ENCODE measurements at regions not wholly inside any gene's neighbourhood (a gene's known extent, or its start where the extent isn't known, plus 50 kb on each side); places are given as distances from the start of the nearest gene placed in this dataset.
A peak's percentile ranks its signal among the peaks of the same experiment; 100 is the strongest.

DNA sequence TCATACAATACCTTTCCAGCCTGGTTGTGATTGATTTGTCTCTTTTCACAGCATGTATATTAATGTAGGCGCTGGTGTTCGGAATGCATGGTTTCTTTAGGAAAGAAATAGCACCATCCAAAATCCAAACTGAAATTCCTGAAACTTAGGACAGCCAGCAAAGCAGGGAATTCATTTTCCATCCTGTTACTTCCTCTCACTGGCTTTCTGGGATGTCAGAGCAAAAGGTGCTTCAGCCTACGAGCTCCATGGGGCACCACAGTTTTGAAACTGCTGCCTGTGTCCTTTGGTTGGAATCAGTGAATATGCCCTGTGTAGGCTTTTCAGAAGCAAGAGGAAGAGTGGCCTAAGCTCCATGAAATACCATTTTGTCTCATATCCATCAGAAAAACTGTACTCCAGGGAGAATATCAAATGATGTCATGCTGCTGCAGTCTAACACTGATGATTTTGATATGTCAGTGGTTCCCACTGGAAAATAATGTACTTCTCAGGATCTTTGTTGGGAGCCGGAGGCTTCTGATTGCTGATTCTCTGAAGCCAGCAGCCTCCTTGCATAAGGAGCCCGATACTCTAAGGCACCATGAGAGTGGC lies 117.8 kb upstream of the SERP2 start:
- DNase-seq (ENCODE audit: low spot score), result no peak

DNA sequence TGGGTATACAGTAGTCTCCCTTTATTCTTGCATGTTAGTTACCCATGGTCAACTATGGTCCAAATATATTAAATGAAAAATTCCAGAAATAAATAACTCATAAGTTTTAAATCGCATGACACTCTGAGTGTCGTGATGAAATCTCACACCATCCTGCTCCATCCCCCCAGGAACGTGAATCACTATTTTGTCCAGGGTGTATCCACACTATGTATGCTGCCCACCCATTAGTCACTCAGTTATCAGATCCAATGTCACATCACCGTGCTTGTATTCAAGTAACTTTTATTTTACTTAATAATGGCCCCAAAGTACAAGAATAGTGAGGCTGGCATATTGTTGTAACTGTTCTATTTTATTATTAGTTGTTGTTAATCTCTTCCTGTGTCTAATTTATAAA lies 115.8 kb upstream of the SERP2 start:
- DNase-seq (ENCODE audit: low spot score), result no peak

DNA sequence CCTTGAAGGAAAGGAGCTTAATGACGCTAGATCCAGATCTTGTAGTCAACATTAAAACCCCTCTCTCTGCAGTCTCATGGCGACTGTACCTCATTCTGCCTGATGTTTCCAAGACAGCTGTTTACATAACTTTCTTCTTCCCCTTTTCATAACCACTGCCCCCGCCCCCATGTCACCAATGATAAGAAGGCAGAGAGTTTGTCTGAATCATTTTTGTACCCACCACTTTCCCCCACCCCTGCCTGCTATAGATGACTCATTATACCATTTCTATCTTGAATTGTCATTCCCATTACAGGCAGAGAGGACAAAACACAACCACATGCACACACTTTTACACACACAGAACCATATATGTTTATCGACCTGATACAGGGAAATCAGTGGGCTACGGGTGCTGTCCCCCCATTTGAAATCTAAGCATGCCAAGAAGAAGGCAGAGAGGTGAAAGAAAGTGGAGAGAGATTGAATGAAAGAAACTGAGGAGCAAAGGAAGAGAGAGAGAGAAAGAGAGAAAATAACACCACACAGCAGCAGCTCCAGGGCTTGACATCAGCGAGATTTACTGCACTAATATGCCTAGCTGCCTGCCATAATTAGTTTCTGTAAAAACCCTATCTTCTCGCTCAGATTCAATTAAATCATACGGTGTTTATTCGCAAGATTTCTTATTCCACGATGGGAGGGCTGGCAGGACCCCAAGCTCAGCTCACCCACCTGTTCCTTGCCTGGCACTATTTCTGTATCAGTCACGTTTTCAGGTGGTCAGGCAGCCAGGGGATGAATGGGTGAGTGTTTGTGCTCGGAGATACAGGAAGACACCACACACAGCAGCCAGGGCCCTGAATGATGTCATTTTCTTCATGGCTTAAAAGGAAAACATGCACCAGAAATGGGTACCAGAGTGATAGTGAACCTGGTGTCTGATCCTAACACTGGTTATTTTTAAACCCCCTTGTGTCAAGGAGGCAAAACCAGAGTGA lies 114.3 kb upstream of the SERP2 start:
- DNase-seq (ENCODE audit: low spot score), result peak; percentile 44

DNA sequence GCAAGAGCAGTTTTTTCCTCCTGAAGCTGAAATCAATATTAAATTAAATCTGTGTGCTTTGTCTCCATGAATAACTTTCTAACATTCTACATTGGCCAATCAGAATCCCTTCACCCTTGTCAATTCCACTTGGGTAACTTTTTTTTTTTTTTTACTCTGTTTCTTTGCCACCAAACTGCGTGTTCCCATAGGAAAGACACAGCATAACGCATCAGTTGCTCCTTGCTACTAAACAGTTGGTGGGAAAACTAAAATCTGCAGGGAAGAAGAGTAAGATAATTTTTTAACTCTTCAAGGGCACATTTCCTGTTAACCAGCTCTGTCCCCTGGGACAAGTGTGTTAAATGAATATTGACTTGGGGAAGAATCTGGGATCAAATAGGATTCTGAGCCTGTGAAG lies 113.3 kb upstream of the SERP2 start:
- no peak for DNase-seq (ENCODE audit: low spot score)

DNA sequence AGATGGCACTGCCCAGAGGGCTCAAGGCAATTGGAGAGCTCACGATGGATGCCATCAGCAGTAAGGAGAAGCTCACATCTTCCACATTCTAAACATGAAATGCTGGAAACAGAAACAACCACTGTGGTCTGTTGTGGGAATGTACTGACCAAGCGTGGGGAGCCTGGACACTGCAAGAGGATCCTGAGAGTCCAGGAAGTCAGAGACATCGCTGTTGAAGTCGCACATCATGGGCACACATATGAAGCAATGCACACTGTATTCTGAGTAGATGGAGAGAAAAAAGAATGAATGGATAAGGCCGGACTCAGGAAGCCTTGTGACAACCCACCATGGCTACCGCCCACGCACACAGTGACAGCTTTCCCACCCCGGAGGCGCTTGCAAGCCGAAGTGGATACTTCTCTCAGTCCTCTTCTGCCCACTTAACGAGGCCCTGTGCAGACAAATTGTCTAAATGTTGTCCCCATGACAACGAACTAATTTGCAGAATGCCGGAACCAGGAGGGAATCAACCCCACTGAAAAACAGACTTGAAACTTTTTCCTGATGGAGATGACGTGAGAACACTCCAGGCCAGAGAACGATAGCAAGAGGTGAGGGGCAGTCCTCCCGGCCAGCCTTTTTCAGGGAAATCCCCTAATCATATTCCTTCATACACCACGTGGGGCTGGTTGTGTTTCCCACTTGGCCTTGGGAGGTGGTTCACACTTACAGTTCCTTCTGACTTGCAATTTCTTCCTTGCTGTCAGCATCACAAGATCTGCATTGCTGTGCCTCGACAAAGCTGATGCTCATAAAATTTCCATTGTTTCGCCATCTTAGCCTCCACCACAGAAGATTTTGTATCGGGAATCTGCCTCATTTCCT lies 109.6 kb upstream of the SERP2 start:
- no peak for DNase-seq (ENCODE audit: low spot score)

DNA sequence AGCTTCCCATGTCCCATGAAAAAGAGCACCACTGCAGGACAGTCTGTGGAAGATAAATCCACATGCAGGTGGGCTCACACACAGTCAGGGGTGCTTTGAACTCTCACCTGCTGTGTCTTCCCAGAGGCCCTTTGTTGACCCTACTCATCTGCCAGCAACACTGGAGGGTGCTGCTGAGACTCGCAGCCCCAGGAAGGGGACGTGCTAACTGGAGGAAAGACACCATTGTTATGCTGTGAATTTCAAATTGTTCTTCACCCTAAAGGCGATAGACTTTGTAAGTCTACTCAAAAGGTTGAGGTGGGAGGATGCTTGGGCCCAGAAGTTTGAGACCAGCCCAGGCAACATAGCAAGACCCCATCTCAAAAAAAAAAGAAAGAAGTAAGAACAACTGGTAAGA lies 107.3 kb upstream of the SERP2 start:
- no peak for DNase-seq (ENCODE audit: low spot score)

DNA sequence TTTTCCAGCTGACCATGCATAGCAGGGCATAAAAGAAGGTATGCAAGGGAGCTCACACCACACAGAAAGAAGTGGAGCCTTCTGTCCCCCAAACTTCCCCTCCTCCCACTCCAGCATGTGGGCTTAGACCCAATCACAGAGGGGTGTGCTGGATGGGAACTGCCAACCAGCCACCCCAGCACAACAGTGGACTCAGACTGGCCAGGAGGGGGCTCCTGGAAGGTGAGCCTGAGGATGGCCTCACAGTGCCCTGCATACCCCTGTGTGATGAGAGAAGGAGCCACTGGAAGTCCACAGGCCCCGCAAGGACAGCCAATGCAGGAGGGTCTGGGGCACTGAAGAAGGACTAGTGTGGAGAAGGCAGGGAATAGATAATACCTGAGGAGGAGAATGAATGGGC lies 106.9 kb upstream of the SERP2 start:
- no peak for DNase-seq (ENCODE audit: low spot score)

DNA sequence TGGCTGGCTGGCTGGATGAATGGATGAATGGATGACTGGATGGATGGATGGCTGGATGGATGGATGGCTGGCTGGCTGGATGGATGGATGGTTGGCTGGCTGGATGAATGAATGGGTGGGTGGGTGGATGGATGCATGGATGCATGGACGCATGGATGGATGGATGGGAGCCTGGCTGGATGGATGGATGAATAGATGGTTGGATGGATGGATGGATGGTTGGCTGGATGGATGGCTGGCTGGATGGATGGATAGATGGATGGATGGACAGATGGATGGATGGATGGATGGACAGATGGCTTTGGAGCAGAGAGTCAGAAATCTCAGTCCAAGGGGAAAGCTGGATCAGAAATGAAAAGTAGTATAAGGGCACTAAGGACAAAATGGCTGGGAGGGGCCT lies 106.4 kb upstream of the SERP2 start:
- DNase-seq (ENCODE audit: low spot score), result no peak

DNA sequence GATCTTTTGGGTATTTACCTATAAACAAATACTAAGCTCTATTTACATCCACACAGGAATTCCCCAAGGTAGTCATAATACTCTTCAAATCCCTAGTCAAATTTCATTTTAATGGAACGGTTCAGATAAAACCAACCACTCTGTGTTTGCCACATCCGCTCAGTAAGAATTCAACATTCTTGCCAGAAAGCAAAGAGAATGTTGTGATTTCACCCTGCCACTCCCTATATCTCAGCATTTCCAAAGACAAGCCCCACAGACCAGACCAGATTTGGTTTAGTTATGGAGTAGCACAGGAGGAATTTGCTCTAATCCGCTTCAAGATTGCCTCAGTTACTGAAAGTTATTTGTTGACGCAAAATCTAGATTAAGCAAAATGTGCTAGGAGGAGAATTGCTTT lies 105.6 kb upstream of the SERP2 start:
- no peak for DNase-seq (ENCODE audit: low spot score)

DNA sequence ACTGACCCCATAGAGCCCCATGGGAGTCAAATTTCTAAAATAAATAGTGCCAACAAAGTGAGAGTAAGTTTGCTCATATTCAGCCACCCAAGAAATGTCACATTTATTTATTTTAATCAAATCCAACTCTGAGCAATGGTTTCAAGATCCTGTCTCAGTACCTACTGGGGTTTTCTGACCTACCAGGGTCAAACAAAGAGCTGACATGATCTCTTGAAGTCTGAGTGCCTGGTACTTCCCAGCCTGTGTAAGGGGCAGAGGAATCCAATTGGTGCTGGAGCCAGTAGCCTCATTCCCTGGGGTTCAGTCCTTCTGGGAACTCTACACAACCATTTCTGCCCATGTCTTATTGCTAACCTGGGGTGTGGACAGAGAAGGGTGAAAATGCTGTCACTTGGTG lies 104.6 kb upstream of the SERP2 start:
- no peak for DNase-seq (ENCODE audit: low spot score)

DNA sequence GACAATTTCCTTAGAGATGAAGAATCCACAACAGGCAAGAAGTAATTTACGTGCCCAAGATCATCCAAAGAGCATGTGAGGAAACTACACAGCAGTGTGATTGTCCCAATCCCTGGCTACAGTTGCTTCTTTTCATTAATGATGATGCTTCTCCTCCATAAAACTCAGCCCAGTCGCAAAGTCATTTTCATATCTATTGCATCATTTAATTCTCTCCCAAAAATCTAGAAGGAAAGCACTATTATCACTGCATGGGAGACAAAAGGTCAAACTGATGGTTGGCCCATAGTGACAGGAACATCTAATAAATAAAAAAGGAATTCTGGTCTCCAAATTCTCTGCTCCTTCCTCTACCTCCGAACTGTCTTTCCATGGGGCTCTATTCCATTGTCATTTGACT lies 103.5 kb upstream of the SERP2 start:
- no peak for DNase-seq (ENCODE audit: low spot score)

DNA sequence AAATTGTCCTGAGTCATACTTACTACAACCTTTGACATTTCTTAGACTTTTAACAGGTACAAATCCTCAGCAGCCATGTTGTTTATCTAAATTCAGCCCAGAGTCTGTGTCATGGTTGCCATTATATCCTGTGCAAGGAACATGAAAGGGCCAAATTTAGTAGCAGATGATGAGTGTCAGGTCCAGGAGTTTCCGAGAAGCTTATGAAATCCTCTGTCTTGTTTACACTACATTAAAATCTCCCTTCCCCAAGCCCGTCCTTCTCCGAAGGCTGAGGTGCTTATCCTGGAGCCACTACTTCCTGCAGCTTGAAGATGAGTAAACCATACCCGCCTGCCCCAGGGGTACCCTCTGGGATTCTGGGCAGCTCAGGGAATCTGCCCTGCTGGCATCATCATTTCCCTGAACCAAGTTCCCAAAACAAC lies 102.6 kb upstream of the SERP2 start:
- DNase-seq (ENCODE audit: low spot score), result no peak

DNA sequence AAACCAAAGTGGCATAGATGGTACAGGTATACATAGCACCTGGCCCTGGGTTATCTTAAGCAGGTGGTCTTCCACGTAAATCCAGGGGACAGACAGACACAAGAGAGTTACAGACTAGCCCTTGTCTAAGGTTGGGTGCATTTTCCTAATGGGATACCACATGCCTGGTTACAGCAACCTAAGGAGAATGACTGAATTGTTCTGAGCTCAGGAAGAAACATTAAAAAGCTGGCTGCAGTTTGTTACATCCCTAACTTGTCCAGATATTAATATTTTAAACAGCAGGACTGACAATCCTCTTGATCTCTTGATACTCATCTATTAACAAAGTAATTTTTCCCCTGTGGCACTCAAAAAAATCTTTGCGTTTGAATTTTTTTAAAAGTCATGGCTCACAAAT lies 102.2 kb upstream of the SERP2 start:
- no peak for DNase-seq (ENCODE audit: low spot score)

DNA sequence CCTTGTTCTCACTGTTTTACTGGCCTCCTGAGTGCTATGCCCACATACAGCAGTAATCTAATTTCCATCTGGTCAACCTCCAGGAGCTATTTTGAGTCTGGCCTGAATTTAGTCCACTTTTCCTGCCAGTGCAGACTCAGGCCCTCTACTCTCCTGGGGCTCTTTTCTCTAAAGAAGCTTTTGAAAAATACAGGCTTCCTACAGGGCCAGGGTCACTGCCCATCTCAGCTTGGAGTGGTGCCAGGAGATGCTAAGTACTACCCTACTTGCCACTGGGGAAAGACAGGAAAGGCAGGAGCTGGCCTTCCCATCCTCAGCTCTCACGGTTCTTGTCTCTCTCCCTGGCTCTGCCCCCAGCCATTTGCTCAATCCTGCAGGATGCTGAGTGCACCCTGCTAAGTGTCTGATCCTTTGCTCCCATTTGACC lies 101.7 kb upstream of the SERP2 start:
- no peak for DNase-seq (ENCODE audit: low spot score)

DNA sequence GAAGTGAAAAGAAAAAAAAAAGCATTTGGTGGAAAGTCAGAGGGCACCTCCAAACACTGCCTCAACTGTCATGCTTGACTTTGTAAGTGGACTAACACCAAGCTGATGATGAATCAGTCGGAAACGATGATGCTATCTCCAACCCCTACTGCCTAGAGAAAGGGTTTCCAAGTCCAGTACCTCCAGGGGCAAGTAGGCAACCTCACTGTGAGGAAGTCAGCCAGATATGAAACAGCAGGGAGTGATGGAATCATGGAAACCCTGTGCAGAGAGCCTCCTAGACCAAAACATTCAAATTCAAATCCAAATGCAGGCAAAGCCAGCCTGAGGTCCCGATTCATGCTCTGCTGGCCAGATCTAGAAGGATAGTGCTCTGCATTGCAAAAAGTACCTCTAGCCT lies 100.9 kb upstream of the SERP2 start:
- DNase-seq (ENCODE audit: low spot score), result no peak

DNA sequence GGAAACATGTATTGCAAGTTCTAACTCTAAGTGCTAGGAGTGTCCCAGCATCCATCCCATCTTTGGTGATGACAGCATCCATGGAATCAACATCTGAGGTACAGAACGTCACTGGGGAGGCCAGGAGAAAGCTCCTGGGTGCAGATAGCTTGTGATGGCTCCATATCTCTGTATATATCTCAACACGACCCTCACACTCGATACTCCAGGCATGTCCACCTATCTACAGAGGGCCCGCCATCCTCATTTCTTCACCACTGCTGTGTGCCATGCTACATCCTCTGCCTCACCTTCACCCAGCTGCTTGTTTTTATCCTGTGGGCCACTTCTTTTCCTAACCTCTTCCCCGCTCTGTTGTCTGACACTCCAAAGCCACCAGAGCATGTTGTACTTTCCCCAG lies 100.4 kb upstream of the SERP2 start:
- no peak for DNase-seq (ENCODE audit: low spot score)

DNA sequence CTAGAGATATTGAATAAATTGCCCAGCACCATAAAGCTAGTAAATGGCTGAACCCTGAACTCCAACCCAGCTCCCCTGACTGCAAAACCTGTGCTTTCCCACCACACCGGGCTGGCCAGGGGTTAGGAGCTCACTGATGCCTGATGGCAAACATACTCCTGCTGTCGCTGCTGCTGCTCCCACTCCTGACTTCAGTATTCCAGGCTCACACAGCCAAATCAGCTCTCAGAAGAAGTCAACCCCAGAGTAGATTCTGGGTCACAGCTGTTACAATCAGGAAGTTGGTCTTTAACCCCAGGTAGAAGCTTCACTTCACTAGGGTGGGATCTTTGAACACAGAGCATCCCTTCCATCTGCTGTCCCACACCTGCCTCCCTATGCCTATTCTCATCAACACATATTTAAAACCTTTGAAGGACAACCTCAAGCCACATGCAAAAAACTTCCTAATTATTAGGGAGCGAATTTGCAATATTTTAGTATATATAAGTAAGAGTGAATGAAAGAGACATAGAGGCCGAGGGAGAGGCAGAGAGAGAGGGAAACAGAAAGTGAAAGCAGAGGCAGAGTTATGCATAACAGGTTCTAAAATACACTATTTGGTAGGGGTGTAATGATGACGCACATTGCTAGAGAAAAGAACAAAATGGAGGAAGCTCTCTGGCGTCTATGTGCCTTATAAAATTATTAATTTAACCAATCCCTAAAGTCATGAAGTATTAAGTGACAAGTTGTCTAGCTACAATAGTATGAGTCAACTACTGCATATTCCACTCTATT lies 99.4 kb upstream of the SERP2 start:
- DNase-seq (ENCODE audit: low spot score), result peak; percentile 58

DNA sequence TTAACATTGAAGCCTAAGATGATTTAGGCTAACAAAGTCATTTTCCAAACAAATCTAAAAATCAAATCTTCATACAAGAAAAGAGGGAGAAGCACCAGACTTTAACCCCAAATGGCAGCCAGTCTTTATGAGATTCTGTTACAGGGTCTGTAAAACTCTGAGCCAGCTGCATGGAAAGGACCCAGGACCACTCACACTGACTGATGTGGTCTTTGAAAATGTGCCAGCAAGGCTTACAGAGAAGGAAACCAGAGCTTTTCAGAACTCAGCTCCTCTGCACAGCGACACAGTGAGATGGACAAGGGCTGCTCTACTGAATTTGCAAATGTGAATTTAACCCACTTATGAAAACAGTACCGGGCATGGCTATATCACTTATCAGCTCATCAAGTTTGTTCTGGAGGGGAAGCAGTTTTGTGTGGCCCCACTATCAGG lies 98.8 kb upstream of the SERP2 start:
- DNase-seq (ENCODE audit: low spot score), result no peak

DNA sequence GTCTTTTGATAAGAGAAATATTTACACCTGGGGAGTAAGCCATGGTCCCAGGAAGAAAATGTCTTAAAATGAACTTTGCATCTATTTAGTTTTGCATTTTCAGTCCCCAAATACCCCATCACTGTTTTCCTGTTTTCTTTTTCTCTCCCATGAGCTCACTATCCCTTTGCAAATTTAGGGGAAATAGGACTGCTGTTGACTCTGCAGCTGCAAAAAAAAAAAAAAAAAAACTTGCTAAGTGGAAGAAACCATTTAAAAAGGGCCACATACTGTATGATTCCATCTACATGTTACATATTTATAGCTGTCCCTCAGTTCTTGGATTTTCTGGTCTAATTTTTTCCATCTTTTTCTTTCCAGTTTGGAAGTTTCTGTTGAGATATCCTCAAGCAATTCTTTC lies 98.2 kb upstream of the SERP2 start:
- DNase-seq (ENCODE audit: low spot score), result no peak

DNA sequence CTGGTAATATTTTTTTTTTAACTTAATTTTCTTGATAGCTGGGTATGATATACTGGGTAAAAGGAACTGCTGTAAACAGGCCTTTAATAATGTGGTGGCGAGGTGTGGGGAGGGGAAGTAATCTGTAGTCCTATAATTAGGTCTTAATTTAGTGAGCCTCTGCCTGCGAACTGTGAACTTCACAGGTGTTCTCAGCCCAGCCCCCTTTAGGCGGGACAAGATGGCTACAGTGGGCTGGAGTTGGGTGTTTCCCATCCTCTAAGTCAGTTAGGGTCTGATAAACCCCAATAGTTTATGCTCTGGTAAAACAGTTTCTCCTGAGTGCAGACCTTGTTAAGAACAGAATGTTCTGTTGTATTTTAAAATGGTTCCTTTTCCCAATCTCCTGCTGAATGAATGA lies 97.6 kb upstream of the SERP2 start:
- no peak for DNase-seq (ENCODE audit: low spot score)

DNA sequence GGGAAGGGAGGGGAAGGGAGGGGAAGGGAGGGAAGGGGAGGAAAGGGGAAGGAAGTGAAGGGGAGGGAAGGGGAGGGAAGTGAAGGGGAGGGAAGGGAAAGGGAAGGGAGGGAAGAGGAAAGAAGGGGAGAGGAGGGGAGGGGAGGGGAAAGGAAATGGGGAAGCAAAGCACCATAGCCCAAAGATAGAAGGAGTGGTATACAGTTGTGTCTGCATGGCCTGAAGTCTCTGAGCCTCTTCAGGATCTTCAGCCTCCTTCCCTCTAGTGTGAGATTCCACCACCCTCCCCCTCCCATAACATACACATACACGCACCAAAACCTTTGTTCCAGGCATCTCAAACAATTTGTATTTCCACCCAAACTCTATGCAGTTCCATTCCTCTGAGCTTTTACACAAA lies 96.2 kb upstream of the SERP2 start:
- DNase-seq (ENCODE audit: low spot score), result no peak

DNA sequence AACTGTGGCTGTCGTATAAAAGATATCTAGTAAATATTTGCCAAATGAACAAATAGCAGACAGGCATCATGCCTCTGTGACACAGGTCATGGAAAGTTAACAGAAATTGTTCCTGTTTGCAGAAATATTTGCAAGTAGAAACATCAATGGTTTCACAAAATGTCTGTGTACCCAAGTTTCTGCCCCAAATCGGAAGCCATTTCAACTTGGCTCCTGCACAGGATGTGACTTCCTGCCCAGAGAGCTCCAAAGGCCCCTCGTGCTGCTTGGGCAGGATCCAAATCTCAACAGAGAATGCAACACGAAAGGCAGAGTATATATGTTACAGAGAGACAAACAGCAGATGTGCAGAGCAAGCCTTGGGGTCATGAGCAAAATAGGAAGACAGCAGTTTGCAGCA lies 95.5 kb upstream of the SERP2 start:
- no peak for DNase-seq (ENCODE audit: low spot score)

All from hepatic stellate cell (primary cell).